ENCODE measurements at regions not wholly inside any gene's neighbourhood (a gene's known extent, or its start where the extent isn't known, plus 50 kb on each side); places are given as distances from the start of the nearest gene placed in this dataset.

DNA sequence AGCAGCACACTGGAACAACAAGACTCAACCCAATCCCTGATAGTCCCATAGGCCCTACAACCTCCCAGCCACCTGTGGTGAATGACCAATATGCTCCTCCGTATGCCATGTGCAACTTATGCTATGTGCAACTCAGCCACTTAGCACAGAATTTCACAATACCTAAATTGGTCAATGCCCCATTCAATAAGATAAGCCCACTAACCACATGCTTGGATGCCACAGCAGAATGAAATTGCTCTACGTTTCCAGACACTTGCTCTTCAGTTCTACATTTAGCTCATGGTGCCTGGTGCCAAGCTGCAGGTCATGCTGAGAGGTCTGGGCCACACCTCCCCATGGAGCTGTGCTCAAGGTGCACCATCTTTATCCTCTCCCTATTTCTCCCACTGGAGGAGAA, 159.8 kb downstream of the EN1 start:
- TF ChIP-seq EZH2phosphoT487 (conservative IDR thresholded peaks at IDR 0.05; ENCODE audit: low read length), result no peak
- TF ChIP-seq CTCF (IDR thresholded peaks at IDR 0.05; ENCODE audit: insufficient read depth, low read length, poor library complexity, severe bottlenecking), result no peak
- H3F3A ChIP-seq (ENCODE audit: insufficient read depth), result no peaks in the 10 kb centered on the region
- H3K27ac ChIP-seq (ENCODE audit: low read depth, low read length), result no peak overlapping the region
- H3K9me3 ChIP-seq (ENCODE audit: insufficient read depth, low read length), result no peaks in the 10 kb centered on the region
- H4K20me1 ChIP-seq (ENCODE audit: low read depth, low read length), result no peaks in the 10 kb centered on the region
- no peak overlapping the region for H3K4me2 ChIP-seq (ENCODE audit: low read depth, low read length, poor library complexity, severe bottlenecking)
- H3K36me3 ChIP-seq (ENCODE audit: low read length), result no peaks in the 10 kb centered on the region
- H3K9me2 ChIP-seq (replicated peaks; ENCODE audit: insufficient read depth, low read length), result no peaks in the 10 kb centered on the region
- no peak overlapping the region for H2AFZ ChIP-seq (ENCODE audit: low read depth, low read length, severe bottlenecking)
- no peak overlapping the region for H3K9ac ChIP-seq (ENCODE audit: low read length)
- H3K27me3 ChIP-seq (ENCODE audit: low read length), result no peaks in the 10 kb centered on the region
- no peak overlapping the region for H3K4me3 ChIP-seq (ENCODE audit: insufficient read depth, low read length, poor library complexity, severe bottlenecking)
- no peaks in the 10 kb centered on the region for H3K79me2 ChIP-seq (ENCODE audit: insufficient read depth, low read length)

- Histone ChIP-seq H2AFZ (ENCODE audit: low read depth, low read length, severe bottlenecking) (no peak overlapping the region), H3K9me2 (replicated peaks; ENCODE audit: insufficient read depth, low read length) (no peaks in the 10 kb centered on the region), H3K36me3 (ENCODE audit: low read length) (no peaks in the 10 kb centered on the region), H3K27ac (ENCODE audit: low read depth, low read length) (no peak overlapping the region), H3K4me2 (ENCODE audit: low read depth, low read length, poor library complexity, severe bottlenecking) (no peak overlapping the region), H3K9me3 (ENCODE audit: insufficient read depth, low read length) (no peaks in the 10 kb centered on the region), H4K20me1 (ENCODE audit: low read depth, low read length) (no peaks in the 10 kb centered on the region), H3K27me3 (ENCODE audit: low read length) (no peaks in the 10 kb centered on the region), H3K4me3 (ENCODE audit: insufficient read depth, low read length, poor library complexity, severe bottlenecking) (no peak overlapping the region), H3F3A (ENCODE audit: insufficient read depth) (no peaks in the 10 kb centered on the region), H3K9ac (ENCODE audit: low read length) (no peak overlapping the region), H3K79me2 (ENCODE audit: insufficient read depth, low read length) (no peaks in the 10 kb centered on the region)
- TF ChIP-seq EZH2phosphoT487 (conservative IDR thresholded peaks at IDR 0.05; ENCODE audit: low read length) (no peak), CTCF (IDR thresholded peaks at IDR 0.05; ENCODE audit: insufficient read depth, low read length, poor library complexity, severe bottlenecking) (no peak)
Measured at GRCh38 chr2:118687192-118687591, 160.3 kb downstream of the EN1 start.

DNA sequence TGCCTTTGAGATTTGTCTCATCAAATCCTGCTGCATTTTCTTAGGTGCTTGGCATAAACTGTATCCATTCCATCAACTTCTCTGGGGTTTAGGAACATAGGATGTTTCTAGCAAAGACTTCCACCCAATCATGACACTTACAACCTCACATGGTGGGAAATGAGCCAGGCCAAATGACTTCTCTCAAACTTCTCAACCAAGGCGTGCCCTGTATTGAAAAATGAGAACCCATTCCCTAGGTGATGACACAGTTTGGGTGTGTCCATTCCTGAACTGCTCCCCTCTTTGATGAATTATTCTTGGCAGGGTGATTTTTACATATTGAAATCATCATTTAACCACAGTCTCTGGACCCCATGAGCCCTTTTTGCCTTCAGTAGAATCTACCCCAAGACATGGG, 161.1 kb downstream of the EN1 start:
- H3K9me2 ChIP-seq (replicated peaks; ENCODE audit: insufficient read depth, low read length), result no peaks in the 10 kb centered on the region
- H3K4me2 ChIP-seq (ENCODE audit: low read depth, low read length, poor library complexity, severe bottlenecking), result no peak overlapping the region
- no peak overlapping the region for H3K4me3 ChIP-seq (ENCODE audit: insufficient read depth, low read length, poor library complexity, severe bottlenecking)
- no peaks in the 10 kb centered on the region for H3K36me3 ChIP-seq (ENCODE audit: low read length)
- no peak overlapping the region for H3K27ac ChIP-seq (ENCODE audit: low read depth, low read length)
- no peaks in the 10 kb centered on the region for H3K27me3 ChIP-seq (ENCODE audit: low read length)
- no peak overlapping the region for H2AFZ ChIP-seq (ENCODE audit: low read depth, low read length, severe bottlenecking)
- H3K79me2 ChIP-seq (ENCODE audit: insufficient read depth, low read length), result no peaks in the 10 kb centered on the region
- TF ChIP-seq EZH2phosphoT487 (conservative IDR thresholded peaks at IDR 0.05; ENCODE audit: low read length) (no peak), CTCF (IDR thresholded peaks at IDR 0.05; ENCODE audit: insufficient read depth, low read length, poor library complexity, severe bottlenecking) (no peak)
- H3F3A ChIP-seq (ENCODE audit: insufficient read depth), result no peaks in the 10 kb centered on the region
- no peak overlapping the region for H3K9ac ChIP-seq (ENCODE audit: low read length)
- H4K20me1 ChIP-seq (ENCODE audit: low read depth, low read length), result no peaks in the 10 kb centered on the region
- H3K9me3 ChIP-seq (ENCODE audit: insufficient read depth, low read length), result no peaks in the 10 kb centered on the region

GRCh38 chr2:118683460-118683859, 164.0 kb downstream of the EN1 start:
- H3K27ac ChIP-seq (ENCODE audit: low read depth, low read length), result no peak overlapping the region
- H3K4me2 ChIP-seq (ENCODE audit: low read depth, low read length, poor library complexity, severe bottlenecking), result no peak overlapping the region
- TF ChIP-seq CTCF (IDR thresholded peaks at IDR 0.05; ENCODE audit: insufficient read depth, low read length, poor library complexity, severe bottlenecking) (no peak), EZH2phosphoT487 (conservative IDR thresholded peaks at IDR 0.05; ENCODE audit: low read length) (no peak)
- no peak overlapping the region for H3K4me3 ChIP-seq (ENCODE audit: insufficient read depth, low read length, poor library complexity, severe bottlenecking)
- H3K9me3 ChIP-seq (ENCODE audit: insufficient read depth, low read length), result no peaks in the 10 kb centered on the region
- no peak overlapping the region for H2AFZ ChIP-seq (ENCODE audit: low read depth, low read length, severe bottlenecking)
- H3K27me3 ChIP-seq (ENCODE audit: low read length), result no peaks in the 10 kb centered on the region
- H3K9ac ChIP-seq (ENCODE audit: low read length), result no peak overlapping the region
- H3K9me2 ChIP-seq (replicated peaks; ENCODE audit: insufficient read depth, low read length), result no peaks in the 10 kb centered on the region
- H3K79me2 ChIP-seq (ENCODE audit: insufficient read depth, low read length), result no peaks in the 10 kb centered on the region
- H3F3A ChIP-seq (ENCODE audit: insufficient read depth), result no peaks in the 10 kb centered on the region
- no peaks in the 10 kb centered on the region for H4K20me1 ChIP-seq (ENCODE audit: low read depth, low read length)
- no peaks in the 10 kb centered on the region for H3K36me3 ChIP-seq (ENCODE audit: low read length)

All from SU-DHL-6 (cell line).